Stimulated activated CD8-positive, alpha-beta memory T cell treated with anti-CD3 and anti-CD28 coated beads, Interleukin-4, amount 100 ng/mL, for 24 hours (primary cell): ENCODE measurements at regions not wholly inside any gene's neighbourhood (a gene's known extent, or its start where the extent isn't known, plus 50 kb on each side); places are given as distances from the start of the nearest gene placed in this dataset.

Experiments used
- DNase-seq: peaks from one replicate; pipeline ENCODE4 v3.0.0-alpha.2; 2020; ENCODE audit warnings: low read depth

GRCh38 chr12:60251091-60251490 lies 655.3 kb downstream of the SLC16A7 start:
- DNase-seq, result no peak

- no peak for DNase-seq
These were observed 656.7 kb downstream of the SLC16A7 start for GRCh38 chr12:60252359-60253096.

- no peak for DNase-seq
These were observed 659.2 kb downstream of the SLC16A7 start for GRCh38 chr12:60255044-60255443.

GRCh38 chr12:60257063-60257462 lies 661.2 kb downstream of the SLC16A7 start:
- DNase-seq, result no peak

- no peak for DNase-seq
These were observed 663.4 kb downstream of the SLC16A7 start for GRCh38 chr12:60259225-60259624.

- DNase-seq, result no peak
These were observed 666.5 kb downstream of the SLC16A7 start for GRCh38 chr12:60262378-60262777.

GRCh38 chr12:60263161-60263560 lies 667.3 kb downstream of the SLC16A7 start:
- DNase-seq, result no peak

- DNase-seq, result no peak
These were observed 668.1 kb downstream of the SLC16A7 start for GRCh38 chr12:60263836-60264493.

GRCh38 chr12:60265741-60266140 lies 669.9 kb downstream of the SLC16A7 start:
- no peak for DNase-seq

GRCh38 chr12:60266381-60266852 lies 670.6 kb downstream of the SLC16A7 start:
- DNase-seq, result no peak

GRCh38 chr12:60269611-60270269 lies 673.9 kb downstream of the SLC16A7 start:
- DNase-seq, result no peak

GRCh38 chr12:60271816-60272215 lies 676.0 kb downstream of the SLC16A7 start:
- no peak for DNase-seq

- no peak for DNase-seq
These were observed 682.4 kb downstream of the SLC16A7 start for GRCh38 chr12:60278209-60278608.

GRCh38 chr12:60279221-60279620 lies 683.4 kb downstream of the SLC16A7 start:
- DNase-seq, result no peak

- DNase-seq, result no peak
These were observed 685.7 kb downstream of the SLC16A7 start for GRCh38 chr12:60281522-60281921.

- DNase-seq, result no peak
These were observed 694.7 kb downstream of the SLC16A7 start for GRCh38 chr12:60290532-60290931.

- no peak for DNase-seq
These were observed 712.6 kb downstream of the SLC16A7 start for GRCh38 chr12:60308366-60308991.

- no peak for DNase-seq
These were observed 716.1 kb downstream of the SLC16A7 start for GRCh38 chr12:60311940-60312339.

- DNase-seq, result no peak
These were observed 721.5 kb downstream of the SLC16A7 start for GRCh38 chr12:60317361-60317760.

- no peak for DNase-seq
These were observed 728.9 kb downstream of the SLC16A7 start for GRCh38 chr12:60324746-60325145.

GRCh38 chr12:60333461-60333860 lies 737.6 kb downstream of the SLC16A7 start:
- DNase-seq, result no peak

- DNase-seq, result no peak
These were observed 739.9 kb downstream of the SLC16A7 start for GRCh38 chr12:60335745-60336144.
